DMS53 (cell line): ENCODE measurements at regions not wholly inside any gene's neighbourhood (a gene's known extent, or its start where the extent isn't known, plus 50 kb on each side); places are given as distances from the start of the nearest gene placed in this dataset.
A peak's percentile ranks its signal among the peaks of the same experiment; 100 is the strongest.

Experiments
- DNase-seq: peaks from one replicate; lab custom pipeline; 2025; lab: John Stamatoyannopoulos, UW

DNA sequence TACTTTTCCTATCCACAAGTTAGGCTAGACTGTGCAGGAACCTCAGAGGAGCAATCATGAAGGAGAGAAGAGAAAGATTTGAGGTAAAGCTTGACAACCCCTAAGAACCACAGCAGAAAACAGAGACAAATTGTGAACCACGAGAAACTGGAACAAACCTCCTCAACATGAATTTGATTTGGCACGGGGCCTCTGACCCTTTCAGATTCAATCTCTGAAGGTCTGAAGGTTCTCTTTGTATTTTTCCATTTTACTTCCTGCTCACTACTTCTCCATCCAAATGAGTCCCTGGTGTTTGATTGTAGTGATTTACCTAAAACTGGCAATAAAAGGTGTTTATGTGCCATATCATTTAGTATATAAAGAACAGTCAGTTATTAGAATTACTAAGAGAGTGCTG lies 126.1 kb upstream of the STXBP5 start:
- DNase-seq: peak; percentile 31

DNA sequence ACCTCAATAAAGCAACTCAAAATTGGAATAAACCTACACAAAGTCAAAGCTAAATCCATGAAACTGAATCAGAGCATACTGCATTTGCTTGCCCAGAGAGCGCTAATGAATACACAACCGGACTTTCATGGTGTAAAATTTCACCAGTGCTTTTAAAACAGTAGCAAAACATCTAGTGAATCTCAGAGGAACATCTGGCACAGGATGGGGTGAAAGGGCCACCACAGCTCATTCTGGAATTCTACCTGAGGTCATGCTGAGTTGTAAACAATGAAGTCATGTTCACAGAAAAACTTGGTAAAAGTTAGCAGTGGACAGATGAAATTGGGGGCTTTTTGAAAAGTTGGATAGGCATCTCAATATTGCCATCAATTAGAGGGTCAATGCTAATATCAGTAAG lies 125.6 kb upstream of the STXBP5 start:
- peak; percentile 32 for DNase-seq

DNA sequence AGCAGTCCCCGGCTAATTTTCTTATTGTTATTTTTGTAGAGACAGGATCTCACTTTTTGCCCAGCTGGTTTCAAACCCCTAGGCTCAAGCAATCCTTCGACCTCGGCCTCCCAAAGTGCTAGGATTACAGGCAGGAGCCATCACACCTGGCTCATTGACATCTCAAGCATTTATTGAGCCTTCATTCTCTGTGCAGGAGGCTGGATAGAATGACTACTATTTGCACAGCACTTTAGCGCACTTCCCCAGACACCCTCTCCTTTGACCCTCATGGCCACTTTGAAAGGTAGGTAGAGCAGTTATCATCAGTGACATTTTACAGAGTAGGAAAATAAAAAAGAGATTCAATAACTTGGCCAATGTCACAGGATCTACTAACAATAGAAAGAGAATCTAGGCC lies 124.0 kb upstream of the STXBP5 start:
- DNase-seq: peak; percentile 85

DNA sequence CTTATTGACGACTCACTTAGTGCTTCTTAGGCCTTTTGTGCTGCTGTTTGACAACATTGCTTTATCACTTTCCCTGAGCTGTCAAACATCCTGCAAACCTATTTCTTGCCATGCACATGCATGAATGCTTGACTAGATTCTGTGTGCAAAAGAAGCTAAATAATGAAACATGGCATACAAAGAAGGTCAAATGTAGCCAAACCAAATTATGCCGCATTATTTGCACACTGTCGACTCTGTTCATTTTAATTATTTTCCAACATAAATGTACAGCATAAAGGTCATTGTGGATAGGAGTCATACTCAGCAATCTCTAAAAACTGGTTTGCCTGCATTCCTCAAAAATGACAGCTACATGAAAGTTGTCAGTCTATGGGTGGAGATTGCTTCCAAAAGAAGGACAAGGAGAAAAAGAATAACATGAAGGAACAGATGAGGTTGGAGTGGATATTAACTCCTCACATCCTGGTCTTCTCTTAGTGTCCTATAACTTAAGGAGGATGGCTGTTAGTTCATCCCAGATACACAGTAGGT lies 123.1 kb upstream of the STXBP5 start:
- peak; percentile 60 for DNase-seq

DNA sequence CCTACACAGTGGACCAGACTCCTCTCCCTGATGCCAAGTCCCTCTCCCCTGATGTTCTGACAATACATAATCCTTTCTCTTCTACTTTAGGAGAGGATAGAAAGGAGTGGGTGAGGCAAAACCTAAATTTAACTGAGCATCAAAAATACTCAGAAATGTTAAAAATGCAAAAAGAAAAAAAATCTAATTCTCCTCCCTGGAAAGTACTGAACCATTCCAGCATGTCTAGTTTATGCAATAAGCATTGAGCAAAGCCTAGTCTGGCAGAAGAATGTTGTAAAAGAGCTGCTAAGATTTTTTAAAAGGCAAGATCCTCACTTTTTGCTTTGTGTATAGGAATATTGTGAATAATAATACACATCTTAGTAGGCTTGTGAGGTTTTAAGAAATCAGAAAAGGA lies 116.6 kb upstream of the STXBP5 start:
- DNase-seq: no peak

DNA sequence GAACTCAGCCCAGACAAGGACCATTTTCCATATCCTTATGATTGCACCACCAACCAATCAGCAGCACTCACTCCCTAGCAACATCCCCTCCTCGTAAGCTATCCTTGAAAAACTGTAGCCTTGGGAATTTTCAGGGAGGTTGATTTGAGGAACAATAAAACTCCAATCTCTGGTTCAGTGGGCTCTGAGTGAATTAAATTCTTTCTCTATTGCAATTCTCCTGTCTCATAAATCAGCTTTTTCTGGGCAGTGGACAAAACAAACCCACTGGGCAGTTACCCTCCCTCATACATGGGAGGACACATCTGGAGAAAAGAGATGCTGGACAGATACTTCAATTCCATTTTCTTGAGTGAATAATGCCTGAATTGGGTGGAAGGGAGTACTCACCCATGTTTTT lies 115.4 kb upstream of the STXBP5 start:
- no peak for DNase-seq

DNA sequence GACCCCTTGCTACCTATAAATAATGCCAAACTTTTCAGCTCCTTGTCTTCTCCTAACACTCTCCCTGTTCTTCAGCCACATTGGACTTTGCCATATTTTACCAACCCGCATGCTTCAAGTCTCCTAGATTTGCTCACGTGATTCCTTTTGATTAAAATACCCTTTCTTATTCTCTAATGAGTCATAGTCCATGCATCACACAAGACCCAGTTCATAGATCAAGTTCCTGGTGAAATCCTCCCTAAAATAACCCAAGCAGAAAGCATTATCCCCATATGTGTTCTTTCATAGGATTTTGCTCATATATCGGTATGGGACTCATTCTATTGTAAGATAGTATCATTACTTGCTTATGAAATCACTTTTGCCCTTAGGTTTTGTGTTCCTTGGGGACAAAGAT lies 108.9 kb upstream of the STXBP5 start:
- DNase-seq: no peak

DNA sequence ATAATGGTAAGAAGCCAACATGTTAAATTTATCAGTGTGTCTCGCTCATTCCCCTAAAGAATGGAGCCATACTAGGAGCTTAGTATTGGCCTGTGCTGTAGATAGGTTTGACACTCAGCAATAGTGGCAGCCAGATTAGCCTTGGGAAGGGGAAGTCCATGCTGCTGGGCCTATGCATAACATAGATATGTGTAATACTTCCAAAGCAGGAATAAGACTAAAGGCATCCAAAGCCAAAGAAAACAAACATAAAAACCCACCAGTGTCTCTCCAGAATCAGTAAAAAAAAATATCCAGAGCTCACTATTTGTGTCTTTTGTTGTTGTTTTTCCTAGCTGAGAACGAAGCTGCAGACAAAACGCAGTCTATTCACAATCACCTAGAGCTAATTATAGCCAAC lies 104.2 kb upstream of the STXBP5 start:
- no peak for DNase-seq

DNA sequence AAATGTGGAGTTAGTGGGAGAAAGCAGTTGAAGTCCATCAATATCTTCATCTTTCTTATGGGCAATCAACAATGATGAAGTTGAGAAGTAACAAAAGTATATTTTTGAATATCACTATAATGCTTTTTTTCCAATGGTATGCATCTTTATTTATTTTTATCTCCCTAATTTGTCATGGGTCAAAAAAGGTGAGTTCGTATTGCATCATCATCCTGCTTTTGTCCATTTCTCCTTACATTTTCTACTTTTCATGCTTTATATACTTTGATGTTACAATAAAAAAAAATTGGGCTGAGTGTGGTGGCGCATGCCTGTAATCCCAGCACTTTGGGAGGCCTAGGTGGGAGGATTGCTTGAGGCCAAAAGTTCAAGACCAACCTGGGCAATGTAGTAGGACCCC lies 101.2 kb upstream of the STXBP5 start:
- no peak for DNase-seq

DNA sequence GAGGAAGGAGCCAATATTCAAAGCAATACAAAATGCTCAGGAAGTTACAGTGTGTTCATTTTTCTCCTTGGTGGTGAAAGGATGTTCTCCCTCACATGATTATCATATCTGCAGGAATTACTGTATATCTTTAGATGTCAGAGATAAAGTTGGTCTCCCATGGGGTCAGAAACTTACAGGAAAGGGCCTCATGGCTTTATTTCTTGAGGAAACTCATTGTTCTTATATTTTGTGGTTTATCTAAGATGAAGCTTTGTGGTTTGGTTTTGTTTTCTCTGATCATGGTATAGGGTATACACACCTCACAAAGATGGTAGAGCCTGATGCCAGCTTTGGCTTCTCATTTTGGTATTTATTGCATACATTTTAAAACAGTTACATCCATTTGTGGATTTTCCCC lies 100.5 kb upstream of the STXBP5 start:
- no peak for DNase-seq

DNA sequence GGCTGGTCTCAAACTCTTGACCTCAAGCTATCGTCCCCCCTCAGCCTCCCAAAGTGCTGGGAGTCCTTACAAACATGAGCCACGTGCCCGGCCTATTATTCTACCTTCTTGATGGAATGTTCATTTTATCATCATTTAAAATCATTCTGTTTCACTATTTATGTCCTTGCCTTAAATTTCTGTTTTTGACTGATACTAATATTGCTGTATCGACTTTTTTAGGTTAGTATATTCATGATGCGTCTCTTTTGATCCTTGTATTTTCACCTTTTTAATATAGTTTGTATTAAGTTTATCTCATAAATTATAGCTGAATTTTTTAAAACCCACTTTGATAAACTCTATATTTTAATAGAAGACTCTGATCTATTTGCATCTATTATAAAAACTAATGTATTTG lies 98.4 kb upstream of the STXBP5 start:
- no peak for DNase-seq

DNA sequence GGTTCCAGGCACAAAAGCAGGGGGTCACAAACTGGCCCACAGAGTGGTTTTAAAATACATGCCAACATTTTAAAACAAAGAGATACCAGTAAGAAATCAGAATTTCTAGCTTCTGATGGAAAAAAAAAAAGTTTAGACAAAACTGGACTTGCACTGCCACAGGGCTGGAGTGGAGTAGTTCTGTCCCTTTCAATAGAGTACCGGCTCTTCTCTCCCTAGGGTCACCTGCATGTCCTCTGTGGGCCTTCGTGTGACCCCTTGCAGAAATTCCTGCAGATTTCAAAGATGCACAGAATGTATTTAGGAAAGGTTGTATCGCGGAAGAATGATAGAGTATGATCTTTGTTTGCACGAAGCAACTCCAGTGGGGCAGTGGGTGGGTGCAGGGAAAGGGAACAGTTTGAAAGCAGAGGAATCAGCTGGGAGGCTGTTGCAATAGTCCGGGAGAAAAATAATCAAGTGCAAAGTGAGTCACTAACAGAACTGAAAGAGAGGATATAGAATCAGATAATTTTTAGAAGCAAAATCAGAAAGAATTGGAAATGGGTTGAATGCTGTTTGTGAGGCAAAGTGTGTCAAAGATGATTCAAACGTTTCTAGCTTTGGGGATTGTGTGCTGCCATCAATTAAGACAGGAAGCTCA lies 97.3 kb upstream of the STXBP5 start:
- no peak for DNase-seq

DNA sequence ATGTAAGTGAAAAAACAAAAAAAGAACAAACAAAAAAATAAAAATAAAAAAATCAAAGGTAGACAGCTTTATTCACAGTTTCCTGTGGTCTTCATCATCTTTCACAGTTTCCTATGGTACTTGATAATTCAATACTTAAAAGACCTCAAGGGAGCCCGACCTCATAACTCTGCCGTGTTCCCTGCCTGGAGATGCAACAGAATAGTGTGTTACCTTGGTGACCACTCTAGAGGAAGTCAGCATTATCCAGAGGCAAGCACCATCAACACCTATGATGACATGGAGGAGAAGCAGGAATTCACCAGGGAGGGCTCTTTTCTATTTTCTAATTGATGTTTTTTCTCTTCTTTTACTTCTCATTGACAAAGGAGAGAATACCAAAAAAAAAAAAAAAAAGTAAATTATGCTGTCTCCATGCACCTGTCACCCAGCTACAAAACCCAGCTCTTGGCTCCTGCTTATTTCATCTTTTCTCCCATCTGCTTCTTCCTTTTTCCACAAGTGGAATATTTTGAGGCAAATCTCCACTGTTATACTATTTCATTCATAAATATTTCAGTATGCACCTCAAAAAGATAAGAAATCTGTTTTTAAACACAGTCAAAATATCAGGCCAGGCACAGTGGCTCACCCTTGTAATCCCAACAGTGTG lies 95.8 kb upstream of the STXBP5 start:
- peak; percentile 80 for DNase-seq

DNA sequence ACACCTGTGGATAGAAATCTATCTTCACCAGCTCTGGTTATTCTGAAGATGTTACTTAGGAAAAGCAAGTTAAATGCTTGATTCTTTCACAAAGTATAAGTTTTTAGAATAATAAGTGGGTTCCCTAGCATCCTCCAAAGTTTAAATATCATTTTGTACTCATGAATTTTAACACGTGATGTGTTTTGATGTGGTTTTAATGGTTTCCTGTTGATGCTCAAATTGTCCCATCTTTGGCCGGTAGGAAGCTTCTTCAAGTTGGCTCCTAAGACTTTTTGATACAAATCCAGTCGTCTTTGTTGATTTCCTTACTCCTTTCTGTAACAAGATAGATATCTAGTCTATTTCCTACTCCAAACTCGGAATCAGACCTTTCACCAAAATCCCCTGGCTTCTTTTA lies 94.5 kb upstream of the STXBP5 start:
- no peak for DNase-seq

DNA sequence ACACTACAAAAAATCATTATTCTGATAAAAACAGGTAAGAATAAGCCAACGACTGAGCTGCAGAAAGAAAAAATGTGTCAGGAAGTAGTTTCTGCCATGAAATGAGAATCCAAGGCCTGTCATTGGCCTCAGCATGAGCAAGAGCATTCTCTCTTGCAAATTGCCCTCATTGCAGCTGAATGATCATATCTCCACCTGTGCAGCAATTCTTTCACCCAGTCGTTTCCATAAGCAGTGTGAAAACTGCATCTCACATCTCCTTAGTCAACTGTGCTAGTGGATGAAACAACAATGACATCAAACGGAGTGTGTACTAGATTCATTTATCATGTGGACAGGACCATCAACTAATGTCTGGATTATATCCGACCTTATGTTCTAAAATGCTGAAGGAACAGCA lies 88.2 kb upstream of the STXBP5 start:
- no peak for DNase-seq

DNA sequence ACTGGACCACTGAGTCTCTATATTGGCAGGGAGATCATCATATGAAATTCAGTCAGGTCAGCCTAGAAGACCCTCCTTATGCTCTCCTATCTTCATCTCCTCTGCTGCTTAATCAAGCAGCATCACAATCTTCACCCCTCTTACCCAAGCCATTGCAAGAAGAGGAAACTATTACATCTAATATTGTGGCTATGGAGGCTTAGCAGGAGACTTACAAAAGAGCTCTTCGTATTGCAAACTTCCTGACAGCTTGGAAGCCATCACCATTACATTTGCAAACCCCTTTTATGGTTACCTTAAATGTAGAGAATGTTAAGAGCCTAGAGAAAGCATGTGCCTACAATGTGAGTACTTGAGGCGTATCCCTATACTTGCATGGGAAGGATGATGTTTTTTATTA lies 87.2 kb upstream of the STXBP5 start:
- no peak for DNase-seq

DNA sequence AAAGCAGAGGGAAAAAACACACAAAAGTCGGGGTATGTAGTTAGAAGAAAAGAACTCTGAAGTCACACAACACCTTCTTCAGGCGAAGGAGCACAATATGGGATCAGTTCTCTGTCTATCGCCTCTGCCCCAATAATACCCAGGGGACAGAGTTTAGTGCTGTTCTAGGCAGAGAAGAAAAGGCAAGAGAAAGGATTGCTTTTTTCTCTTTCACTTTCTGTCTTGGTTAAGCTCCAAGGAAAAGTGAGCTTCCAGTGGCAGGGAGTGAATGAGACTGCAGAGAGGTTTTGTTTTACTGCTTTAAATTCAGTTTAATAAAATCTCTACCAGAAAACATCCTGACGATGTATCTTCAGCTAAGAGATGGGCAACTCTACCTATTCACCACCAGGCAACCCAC lies 86.6 kb upstream of the STXBP5 start:
- DNase-seq: no peak

DNA sequence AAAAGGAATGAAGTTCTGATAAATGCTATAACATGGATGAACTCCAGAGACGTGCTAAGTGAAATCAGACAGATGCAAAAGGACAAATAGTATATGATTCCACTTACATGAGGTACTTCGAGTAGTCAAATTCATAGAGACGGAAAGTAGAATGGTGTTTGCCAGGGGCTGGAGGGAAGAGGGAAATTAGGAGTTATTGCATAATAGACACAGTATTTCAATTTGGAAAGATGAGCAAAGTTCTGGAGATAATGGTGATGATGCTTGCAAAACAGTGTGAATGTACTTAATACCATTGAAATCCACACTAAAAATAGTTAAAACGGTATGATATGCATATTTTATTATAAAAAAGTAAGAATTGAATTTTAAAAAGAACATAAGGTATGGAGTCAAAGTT lies 84.9 kb upstream of the STXBP5 start:
- no peak for DNase-seq

DNA sequence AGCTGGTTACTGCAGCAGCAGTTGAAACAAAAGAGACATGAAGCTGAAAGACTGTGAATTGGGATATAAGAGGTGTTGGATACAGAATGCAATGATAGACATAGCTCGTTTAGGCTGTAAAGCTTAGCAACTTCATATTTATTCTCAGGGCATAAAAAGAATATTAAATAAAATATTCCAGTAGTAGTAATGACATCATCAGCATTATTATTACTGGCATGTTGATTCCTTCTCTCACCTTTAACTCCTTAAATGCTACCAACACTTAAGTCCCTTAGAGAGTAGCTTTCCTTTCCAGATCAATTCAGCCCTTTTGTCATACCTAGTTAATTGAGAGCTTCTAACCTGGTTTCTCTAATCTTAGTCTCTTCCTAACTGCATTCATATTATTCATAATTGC lies 81.4 kb upstream of the STXBP5 start:
- no peak for DNase-seq

DNA sequence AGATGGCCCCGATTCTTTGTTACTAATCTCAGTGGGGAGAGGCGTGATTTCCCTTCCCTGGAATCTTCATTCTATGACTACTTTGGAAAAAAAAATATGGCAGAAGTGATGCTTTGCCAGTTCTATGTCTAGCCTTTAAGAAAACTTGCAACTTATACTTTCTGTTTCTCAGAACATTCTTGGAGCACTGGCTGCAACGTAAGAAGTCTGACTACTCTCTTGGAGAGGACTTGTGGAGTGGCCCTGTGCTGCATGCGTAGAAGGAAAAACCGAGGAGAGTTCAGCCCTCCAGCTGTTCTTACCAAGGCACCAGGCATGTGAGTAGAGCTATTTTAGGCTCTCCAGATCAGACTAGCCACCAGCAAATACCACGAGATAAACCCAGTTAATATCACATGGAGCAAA lies 77.6 kb upstream of the STXBP5 start:
- no peak for DNase-seq

DNA sequence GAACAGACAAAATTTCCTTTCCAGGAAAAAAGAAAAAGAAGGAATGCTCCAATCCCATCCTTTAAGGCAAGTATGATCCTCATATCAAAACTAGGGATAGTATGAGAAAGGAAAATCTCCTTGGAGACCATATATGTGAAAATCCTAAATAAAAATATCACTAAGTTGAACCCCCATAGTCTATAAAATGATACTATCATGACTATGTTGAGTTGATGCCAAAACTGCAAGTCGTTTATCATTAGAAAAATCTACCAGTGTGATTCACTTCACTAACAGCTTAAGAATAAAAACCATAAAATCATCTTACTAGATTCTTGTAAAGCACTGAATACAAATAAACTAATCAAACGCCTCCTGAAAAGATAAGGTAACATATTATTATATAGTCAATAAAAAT lies 76.6 kb upstream of the STXBP5 start:
- DNase-seq: no peak

DNA sequence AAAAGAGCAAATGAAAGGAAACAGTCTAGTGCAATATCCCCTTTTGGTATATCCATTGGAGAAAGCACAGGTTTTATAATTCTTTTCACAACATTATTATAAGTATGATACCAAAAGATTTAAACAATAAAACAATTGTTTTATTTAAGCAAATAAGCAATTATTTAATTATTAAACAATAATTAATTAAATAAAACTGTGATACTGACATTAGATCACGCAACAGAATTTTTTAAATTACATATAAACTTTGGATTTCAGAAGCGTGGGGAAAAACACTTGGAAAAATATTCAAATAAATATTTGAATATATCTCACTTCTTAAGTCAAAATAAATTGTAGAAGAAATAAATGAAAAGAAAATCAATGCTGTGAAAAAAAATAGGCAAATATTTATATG lies 76.2 kb upstream of the STXBP5 start:
- no peak for DNase-seq

DNA sequence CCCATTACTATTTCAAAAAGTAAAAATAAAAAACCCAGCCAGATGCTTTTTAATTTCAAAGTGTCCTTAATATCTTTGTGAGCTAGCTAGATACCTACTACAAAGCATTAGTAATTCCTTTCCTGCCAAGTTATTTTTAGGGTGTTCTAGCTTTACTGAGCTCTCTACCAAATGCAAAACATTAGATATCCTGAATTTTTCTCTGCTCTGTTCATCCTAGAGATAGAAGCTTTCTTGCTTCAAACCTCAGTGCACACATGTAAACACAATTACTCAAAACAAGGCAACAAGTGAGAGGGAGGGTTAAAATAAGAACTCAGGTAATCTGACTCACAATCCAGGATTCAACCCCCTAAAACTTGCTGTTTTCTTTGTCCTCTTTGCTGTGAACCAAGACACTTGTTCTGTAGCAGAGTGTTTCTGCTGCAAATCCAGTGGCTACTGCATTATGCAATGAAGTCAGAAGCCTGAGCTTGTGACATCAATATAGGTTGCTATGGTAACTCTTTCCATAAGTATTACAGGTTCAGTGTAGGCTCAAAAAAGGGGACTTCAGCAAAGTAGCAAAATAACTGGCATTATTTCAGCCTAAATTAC lies 72.6 kb upstream of the STXBP5 start:
- DNase-seq: peak; percentile 92

DNA sequence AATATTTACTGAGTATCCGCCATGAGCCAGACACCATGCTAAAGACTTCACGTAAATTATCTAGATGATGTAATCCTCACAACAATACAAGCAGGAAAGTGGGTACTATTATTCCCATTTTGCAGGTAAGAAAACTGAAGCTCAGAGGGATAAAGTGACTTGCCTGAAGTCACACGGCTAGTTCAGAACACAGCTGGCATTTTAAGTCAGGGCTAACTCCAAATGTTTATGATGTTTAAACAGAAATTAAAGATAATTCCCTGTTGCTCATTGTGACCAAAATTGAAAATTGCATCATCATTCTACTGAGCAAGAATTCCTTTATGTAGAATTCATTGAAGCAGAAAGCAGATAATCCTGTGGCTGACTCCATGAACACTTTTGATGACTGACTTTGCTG lies 71.3 kb upstream of the STXBP5 start:
- DNase-seq: peak; percentile 70
